ENCODE measurements at regions not wholly inside any gene's neighbourhood (a gene's known extent, or its start where the extent isn't known, plus 50 kb on each side); places are given as distances from the start of the nearest gene placed in this dataset.

GRCh38 chr18:78849458-78849857 is 130.2 kb upstream of the SALL3 start:
- TF ChIP-seq, protein P1, sequence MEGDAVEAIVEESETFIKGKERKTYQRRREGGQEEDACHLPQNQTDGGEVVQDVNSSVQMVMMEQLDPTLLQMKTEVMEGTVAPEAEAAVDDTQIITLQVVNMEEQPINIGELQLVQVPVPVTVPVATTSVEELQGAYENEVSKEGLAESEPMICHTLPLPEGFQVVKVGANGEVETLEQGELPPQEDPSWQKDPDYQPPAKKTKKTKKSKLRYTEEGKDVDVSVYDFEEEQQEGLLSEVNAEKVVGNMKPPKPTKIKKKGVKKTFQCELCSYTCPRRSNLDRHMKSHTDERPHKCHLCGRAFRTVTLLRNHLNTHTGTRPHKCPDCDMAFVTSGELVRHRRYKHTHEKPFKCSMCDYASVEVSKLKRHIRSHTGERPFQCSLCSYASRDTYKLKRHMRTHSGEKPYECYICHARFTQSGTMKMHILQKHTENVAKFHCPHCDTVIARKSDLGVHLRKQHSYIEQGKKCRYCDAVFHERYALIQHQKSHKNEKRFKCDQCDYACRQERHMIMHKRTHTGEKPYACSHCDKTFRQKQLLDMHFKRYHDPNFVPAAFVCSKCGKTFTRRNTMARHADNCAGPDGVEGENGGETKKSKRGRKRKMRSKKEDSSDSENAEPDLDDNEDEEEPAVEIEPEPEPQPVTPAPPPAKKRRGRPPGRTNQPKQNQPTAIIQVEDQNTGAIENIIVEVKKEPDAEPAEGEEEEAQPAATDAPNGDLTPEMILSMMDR (IDR thresholded peaks at IDR 0.05; ENCODE audit: low read depth, low read length) = no peak
- TF ChIP-seq MAX (IDR thresholded peaks at IDR 0.05; ENCODE audit: low read depth, low read length) (no peak), MYC (IDR thresholded peaks at IDR 0.05; ENCODE audit: low read depth, low read length) (no peak), POLR2A (IDR thresholded peaks at IDR 0.05; ENCODE audit: extremely low read depth, insufficient read length) (no peak)
- DNase-seq (ENCODE audit: low read depth) = no peak
- no peak overlapping the region for H3K4me3 ChIP-seq (ENCODE audit: low read depth, low read length)

- TF ChIP-seq MAX (IDR thresholded peaks at IDR 0.05; ENCODE audit: low read depth, low read length) = no peak
- TF ChIP-seq MYC (IDR thresholded peaks at IDR 0.05; ENCODE audit: low read depth, low read length) = no peak
- TF ChIP-seq, protein P1 (IDR thresholded peaks at IDR 0.05; ENCODE audit: low read depth, low read length) = no peak
- no peak for TF ChIP-seq POLR2A (IDR thresholded peaks at IDR 0.05; ENCODE audit: extremely low read depth, insufficient read length)
- no peak for DNase-seq (ENCODE audit: low read depth)
- no peak overlapping the region for H3K4me3 ChIP-seq (ENCODE audit: low read depth, low read length)
Observed at GRCh38 chr18:78853341-78853740, 126.3 kb upstream of the SALL3 start.

GRCh38 chr18:78855188-78855587 is 124.4 kb upstream of the SALL3 start:
- DNase-seq (ENCODE audit: low read depth) = no peak

DNA sequence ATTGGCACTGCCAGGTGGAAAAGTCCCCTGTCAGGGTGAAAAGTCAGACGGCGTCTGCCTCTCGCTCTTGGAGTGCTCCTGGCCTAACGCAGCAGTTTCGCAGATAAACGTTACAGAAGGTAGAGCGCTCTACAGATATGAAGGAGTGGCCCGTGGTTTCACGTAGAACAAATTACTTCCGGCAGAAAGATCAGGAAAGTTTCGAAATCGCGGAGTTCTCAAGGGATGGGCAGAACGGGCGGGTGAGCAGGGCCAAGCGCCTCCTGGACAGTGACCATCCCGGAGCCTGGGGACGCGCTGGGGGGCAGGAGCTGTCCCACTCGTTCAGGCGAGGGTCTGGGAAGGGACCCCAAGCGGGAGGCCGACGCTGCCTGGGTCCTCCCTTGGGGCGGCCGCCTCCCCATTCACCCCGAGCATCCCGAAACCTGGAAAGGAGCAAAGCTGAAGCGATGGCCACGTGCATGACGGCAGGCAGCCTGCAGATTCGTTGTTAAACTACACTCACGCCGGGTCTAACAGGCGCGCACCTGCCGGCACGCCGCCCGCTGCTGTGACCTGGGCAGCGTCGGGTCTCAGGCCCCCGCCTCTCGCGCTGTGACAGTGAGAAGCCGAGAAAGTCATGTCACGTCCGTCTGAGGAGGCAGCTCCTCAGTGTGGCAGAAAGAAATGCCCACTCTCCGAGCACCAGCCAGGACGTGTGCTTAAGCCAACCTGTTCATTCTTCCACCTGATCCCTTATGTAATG is 122.9 kb upstream of the SALL3 start:
- no peak for DNase-seq (ENCODE audit: low read depth)
- no peak overlapping the region for H3K4me3 ChIP-seq (ENCODE audit: low read depth, low read length)
- TF ChIP-seq, protein P1 (IDR thresholded peaks at IDR 0.05; ENCODE audit: low read depth, low read length) = no peak
- TF ChIP-seq MYC (IDR thresholded peaks at IDR 0.05; ENCODE audit: low read depth, low read length) (no peak), MAX (IDR thresholded peaks at IDR 0.05; ENCODE audit: low read depth, low read length) (no peak), POLR2A (IDR thresholded peaks at IDR 0.05; ENCODE audit: extremely low read depth, insufficient read length) (no peak)

More at GRCh38 chr18:78855188-78855587, 124.4 kb upstream of the SALL3 start:
- no peak overlapping the region for H3K4me3 ChIP-seq (ENCODE audit: low read depth, low read length)
- TF ChIP-seq, protein P1 (IDR thresholded peaks at IDR 0.05; ENCODE audit: low read depth, low read length) = no peak
- no peak for TF ChIP-seq MAX (IDR thresholded peaks at IDR 0.05; ENCODE audit: low read depth, low read length)
- no peak for TF ChIP-seq MYC (IDR thresholded peaks at IDR 0.05; ENCODE audit: low read depth, low read length)
- TF ChIP-seq POLR2A (IDR thresholded peaks at IDR 0.05; ENCODE audit: extremely low read depth, insufficient read length) = no peak

DNA sequence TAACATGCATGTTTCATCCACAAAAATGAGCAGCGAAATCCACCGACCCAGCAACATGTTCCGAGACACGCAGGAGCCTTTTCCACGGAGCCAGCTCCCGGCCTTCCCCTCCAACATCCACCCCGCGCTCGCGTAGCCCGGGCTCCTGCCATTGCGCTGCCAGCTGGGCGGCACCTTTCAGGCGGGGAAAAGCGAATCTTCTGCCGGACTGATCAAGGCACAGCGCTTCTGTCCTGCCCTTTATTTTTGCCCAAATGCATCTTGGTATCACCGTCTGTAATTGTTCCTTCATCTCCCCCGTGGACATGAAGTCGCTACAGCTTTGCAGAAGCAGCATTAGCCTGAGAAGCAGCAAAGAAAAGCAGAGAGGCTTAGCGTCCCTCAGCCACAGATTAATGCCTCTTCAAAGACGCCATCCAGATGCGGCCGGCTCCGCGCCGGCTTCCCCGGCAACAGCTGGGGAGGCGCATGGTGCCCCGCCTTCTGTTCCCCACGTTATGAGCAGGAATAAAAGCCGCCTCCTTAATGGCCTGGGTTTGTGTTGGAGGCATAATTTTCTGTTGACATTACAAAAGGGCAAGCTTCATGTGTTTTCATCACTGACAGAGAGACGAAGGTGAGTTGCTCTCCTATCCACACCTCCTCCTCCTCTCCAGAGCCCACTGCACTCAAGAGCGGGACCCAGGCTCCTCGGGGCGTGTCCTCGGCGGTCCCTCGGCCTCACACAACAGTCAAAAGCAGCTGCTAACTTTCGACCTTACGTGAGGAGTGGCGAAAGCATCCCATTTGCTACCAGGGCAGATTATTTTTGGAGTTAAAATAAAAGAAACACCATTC is 122.1 kb upstream of the SALL3 start:
- DNase-seq (ENCODE audit: low read depth) = no peak
- no peak overlapping the region for H3K4me3 ChIP-seq (ENCODE audit: low read depth, low read length)
- no peak for TF ChIP-seq POLR2A (IDR thresholded peaks at IDR 0.05; ENCODE audit: extremely low read depth, insufficient read length)
- TF ChIP-seq, protein P1 (IDR thresholded peaks at IDR 0.05; ENCODE audit: low read depth, low read length) = no peak
- TF ChIP-seq MYC (IDR thresholded peaks at IDR 0.05; ENCODE audit: low read depth, low read length) = no peak
- TF ChIP-seq MAX (IDR thresholded peaks at IDR 0.05; ENCODE audit: low read depth, low read length) = no peak
